HCT116 (cell line): ENCODE measurements at regions not wholly inside any gene's neighbourhood (a gene's known extent, or its start where the extent isn't known, plus 50 kb on each side); places are given as distances from the start of the nearest gene placed in this dataset.

Experiments
- ATAC-seq: fragments of 200-7000 bp; cut with Tn5 transposase; 2 replicates; pipeline ENCODE4 v1.9.1; 2020; ENCODE audit warnings: mild to moderate bottlenecking, moderate library complexity
- BruUV-seq: library from RNA; stranded (reverse); fragments of 400-500 nt; replicated peaks from 2 replicates; lab custom pipeline; 2021; lab: Mats Ljungman, UMichigan
- CTCF ChIA-PET: fragments of 300-600 bp; sonication (Branson Sonifier 250); formaldehyde crosslinking; loops from one replicate; lab custom pipeline; 2021; ENCODE audit warnings: antibody characterized with exemption; lab: Charles Lee
- POLR2A ChIA-PET: fragments of 300-600, 350-600 bp; sonication (Branson Sonifier 250); formaldehyde crosslinking; loops from one replicate; lab custom pipeline; 2021; ENCODE audit warnings: antibody characterized with exemption; lab: Charles Lee
- RAD21 ChIA-PET, 2 experiments: fragments of 300-600 bp; sonication (Branson Sonifier 250); formaldehyde crosslinking; loops; one replicate each; lab custom pipeline; 2023; ENCODE audit warnings: low total read pairs in 2 of 2; ENCODE audit not compliant: uncharacterized antibody in 2 of 2, unreplicated experiment in 2 of 2, low non-redundant PET in 1 of 2; lab: Charles Lee
- DNase-seq: peaks from one replicate; pipeline ENCODE4 v3.0.0-alpha.2; 2010; ENCODE audit warnings: low read depth, low spot score
- H2AFZ ChIP-seq: fragments of 200-600 bp; shearing (Covaris generic), sonication (generic); 2 replicates; pipeline ENCODE4 v1.6.1; 2017; ENCODE audit warnings: low read depth, mixed run types, mixed read lengths, antibody characterized with exemption, low read length; ENCODE audit not compliant: poor library complexity, severe bottlenecking
- H3K27ac ChIP-seq: 2 replicates; pipeline ENCODE4 v1.5.1; 2012; ENCODE audit warnings: low read depth, low read length
- H3K27me3 ChIP-seq: fragments of 200-600 bp; sonication (generic); 2 replicates; pipeline ENCODE4 v1.6.1; 2016; ENCODE audit warnings: mixed run types, low read length, mixed read lengths; ENCODE audit not compliant: insufficient read depth
- H3K36me3 ChIP-seq, 2 experiments: fragments of 200-500 bp in 1 of 2; fragments of 200-600 bp in 1 of 2; sonication (Bioruptor generic) in 1 of 2; sonication (generic) in 1 of 2; 2 replicates each; pipeline versions ENCODE4 v1.5.1 to v1.6.1; 2014 to 2016; ENCODE audit warnings: low read length in 2 of 2, inconsistent platforms in 1 of 2, mixed read lengths in 1 of 2, mixed run types in 1 of 2; ENCODE audit not compliant: insufficient read depth in 2 of 2, control insufficient read depth in 1 of 2
- H3K4me1 ChIP-seq, 2 experiments: fragments of 200-600 bp in 1 of 2; sonication (generic) in 1 of 2; 2 replicates each; pipeline versions ENCODE4 v1.5.1 to v1.6.1; 2012 to 2017; ENCODE audit warnings: low read length in 2 of 2, inconsistent platforms in 1 of 2, mild to moderate bottlenecking in 1 of 2, mixed read lengths in 1 of 2, mixed run types in 1 of 2, moderate library complexity in 1 of 2; ENCODE audit not compliant: insufficient read depth in 2 of 2, control insufficient read depth in 1 of 2
- H3K4me2 ChIP-seq: fragments of 200-600 bp; sonication (generic); 2 replicates; pipeline ENCODE4 v1.6.1; 2017; ENCODE audit warnings: mixed run types, low read length, mixed read lengths
- H3K4me3 ChIP-seq, 2 experiments: fragments of 200-600 bp in 1 of 2; sonication (generic) in 1 of 2; replicated peaks in 1 of 2; 2 replicates each; pipeline ENCODE4 v1.5.1; 2011 to 2016; ENCODE audit warnings: low read length in 2 of 2, control low read depth in 1 of 2, low read depth in 1 of 2, mild to moderate bottlenecking in 1 of 2, mixed read lengths in 1 of 2, mixed run types in 1 of 2
- H3K79me2 ChIP-seq: fragments of 200-600 bp; sonication (generic); 2 replicates; pipeline ENCODE4 v1.6.1; 2017; ENCODE audit warnings: mild to moderate bottlenecking, mixed run types, low read length, moderate library complexity, mixed read lengths; ENCODE audit not compliant: insufficient read depth
- H3K9ac ChIP-seq: fragments of 200-600 bp; sonication (generic); 2 replicates; pipeline ENCODE4 v1.6.1; 2016; ENCODE audit warnings: low read length, mixed read lengths
- H3K9me2 ChIP-seq: fragments of 200-600 bp; sonication (generic), shearing (Covaris generic); 2 replicates; pipeline ENCODE4 v1.6.1; 2017; ENCODE audit warnings: mixed run types, mild to moderate bottlenecking, moderate library complexity; ENCODE audit not compliant: insufficient read depth
- H3K9me3 ChIP-seq, 2 experiments: fragments of 200-500 bp in 1 of 2; fragments of 200-600 bp in 1 of 2; sonication (Bioruptor generic) in 1 of 2; sonication (generic) in 1 of 2; 2 replicates each; pipeline ENCODE4 v1.6.1; 2014 to 2017; ENCODE audit warnings: low read length in 2 of 2, mixed read lengths in 2 of 2, inconsistent platforms in 1 of 2, low read depth in 1 of 2, mild to moderate bottlenecking in 1 of 2, mixed run types in 1 of 2, moderate library complexity in 1 of 2; ENCODE audit not compliant: control insufficient read depth in 1 of 2, insufficient read depth in 1 of 2
- H4K20me1 ChIP-seq: fragments of 200-600 bp; sonication (generic), shearing (Covaris generic); 2 replicates; pipeline ENCODE4 v1.6.1; 2017; ENCODE audit warnings: mixed run types, mild to moderate bottlenecking, moderate library complexity; ENCODE audit not compliant: insufficient read depth
- CBX3 ChIP-seq: IDR thresholded peaks from 2 replicates; pipeline ENCODE4 v1.6.1; 2012; ENCODE audit warnings: low read depth
- ELF1 ChIP-seq: IDR thresholded peaks from 2 replicates; pipeline ENCODE4 v1.6.1; 2012; ENCODE audit warnings: low read depth, borderline replicate concordance
- EZH2phosphoT487 ChIP-seq: fragments of 200-600 bp; IDR thresholded peaks from 2 replicates; pipeline ENCODE4 v1.6.1; 2018; ENCODE audit warnings: antibody characterized with exemption, borderline replicate concordance
- FOSL1 ChIP-seq: IDR thresholded peaks from 2 replicates; pipeline ENCODE4 v1.6.1; 2012; ENCODE audit warnings: low read depth
- POLR2A ChIP-seq: IDR thresholded peaks from 2 replicates; pipeline ENCODE4 v1.7.0; 2011; ENCODE audit warnings: borderline replicate concordance; ENCODE audit not compliant: insufficient read depth, insufficient read length; ENCODE audit errors: extremely low read depth
- POLR2AphosphoS5 ChIP-seq: IDR thresholded peaks from 2 replicates; pipeline ENCODE4 v1.6.1; 2011; ENCODE audit warnings: mild to moderate bottlenecking, low read depth, low read length, moderate library complexity
- SRF ChIP-seq: IDR thresholded peaks from 2 replicates; pipeline ENCODE4 v1.6.1; 2012; ENCODE audit warnings: low read depth
- TCF7L2 ChIP-seq: IDR thresholded peaks from 2 replicates; pipeline ENCODE4 v1.7.0; 2011; ENCODE audit warnings: borderline replicate concordance, inconsistent platforms; ENCODE audit not compliant: insufficient read depth, insufficient read length; ENCODE audit errors: extremely low read depth
- ZFX ChIP-seq: fragments of 450-650 bp; IDR thresholded peaks from 2 replicates; pipeline ENCODE4 v1.6.1; 2017
- ZNF274 ChIP-seq: fragments of 200-500 bp; sonication (Bioruptor generic); IDR thresholded peaks from 2 replicates; pipeline ENCODE4 v1.6.1; 2014; ENCODE audit warnings: mild to moderate bottlenecking, low read depth, low read length, inconsistent platforms
- intact Hi-C: fragments of 100-400 bp; cut with micrococcal nuclease; formaldehyde crosslinking; loops from 2 replicates; pipeline ENCODE4 v1.10.0; 2022
- TF ChIP-seq, protein P1 (sequence below): IDR thresholded peaks from 2 replicates; pipeline ENCODE4 v1.6.1; 2012
- TF ChIP-seq, protein P2 (sequence below): IDR thresholded peaks from 2 replicates; pipeline ENCODE4 v1.6.1; 2012; ENCODE audit warnings: low read depth
- TF ChIP-seq, protein P3 (sequence below): IDR thresholded peaks from 2 replicates; pipeline ENCODE4 v1.6.1; 2012

DNA sequence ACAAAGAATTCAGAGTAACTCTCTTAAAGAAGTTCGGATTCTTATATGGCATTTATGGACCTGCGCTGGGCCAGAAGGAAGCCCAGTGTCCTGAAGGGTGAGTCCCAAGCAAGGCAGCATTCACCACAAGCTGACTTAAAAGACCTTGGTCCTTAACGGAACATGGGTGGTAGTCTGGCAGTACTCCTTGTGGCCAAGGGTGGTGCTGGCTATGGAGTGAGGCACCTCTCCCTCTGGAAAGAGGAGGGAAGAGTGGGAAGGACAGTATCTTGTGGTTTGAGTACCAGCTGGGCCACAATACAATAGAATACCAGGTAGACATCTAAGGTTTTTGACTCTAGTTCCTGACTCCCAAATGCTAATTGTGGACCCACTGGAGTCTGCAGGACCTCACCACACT lies 425.7 kb upstream of the CYLC2 start:
- H3K27ac ChIP-seq: no peak overlapping the region
- peaks cover 4 to 23% of the 10 kb centered on the region in 2 experiments; a peak in 3 of 4 replicates for H3K9me3 ChIP-seq
- no peaks in the 10 kb centered on the region for H3K4me1 ChIP-seq
- no peaks in the 10 kb centered on the region for H3K9me2 ChIP-seq
- POLR2A ChIA-PET: no interaction called here
- ATAC-seq (no peak), DNase-seq (no peak)
- intact Hi-C loops: no loop called here
- no TSS peak for BruUV-seq
- RAD21 ChIA-PET: no interaction called here
- no peaks in the 10 kb centered on the region for H3K36me3 ChIP-seq
- H3K4me3 ChIP-seq: no peak overlapping the region
- H3K9ac ChIP-seq: no peak overlapping the region
- H2AFZ ChIP-seq: no peak overlapping the region
- H3K27me3 ChIP-seq: no peaks in the 10 kb centered on the region
- H4K20me1 ChIP-seq: no peaks in the 10 kb centered on the region
- TF ChIP-seq TCF7L2: no peak
- TF ChIP-seq, protein P1, sequence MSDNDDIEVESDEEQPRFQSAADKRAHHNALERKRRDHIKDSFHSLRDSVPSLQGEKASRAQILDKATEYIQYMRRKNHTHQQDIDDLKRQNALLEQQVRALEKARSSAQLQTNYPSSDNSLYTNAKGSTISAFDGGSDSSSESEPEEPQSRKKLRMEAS: no peak
- CTCF ChIA-PET: no interaction called here
- no peaks in the 10 kb centered on the region for H3K79me2 ChIP-seq
- H3K4me2 ChIP-seq: no peak overlapping the region

DNA sequence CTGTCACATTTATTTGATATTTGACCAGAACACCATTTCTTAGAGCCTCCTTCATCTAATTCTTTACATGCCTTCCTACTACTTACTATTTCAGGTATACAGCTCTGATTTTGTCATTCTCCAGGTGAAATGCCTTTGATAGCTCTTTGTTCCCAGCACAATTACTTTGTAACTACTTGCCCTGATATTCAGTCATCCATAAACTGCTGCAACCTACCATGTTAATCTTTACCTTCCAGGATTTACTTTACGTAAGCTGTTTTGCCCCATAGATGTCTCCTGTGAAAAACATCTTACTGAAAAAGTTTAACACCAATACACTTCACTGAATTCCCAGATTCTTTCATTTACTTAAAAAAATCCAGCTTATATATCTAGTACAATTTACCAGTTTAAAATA lies 443.8 kb upstream of the CYLC2 start:
- BruUV-seq: no TSS peak
- Histone ChIP-seq H3K4me1 (no peaks in the 10 kb centered on the region), H3K27me3 (no peaks in the 10 kb centered on the region), H3K9me3 (peaks cover 12 to 21% of the 10 kb centered on the region in 2 experiments; a peak in 2 of 4 replicates), H3K4me2 (no peak overlapping the region), H4K20me1 (no peaks in the 10 kb centered on the region), H3K9me2 (no peaks in the 10 kb centered on the region), H3K79me2 (no peaks in the 10 kb centered on the region), H3K27ac (no peak overlapping the region), H3K9ac (no peak overlapping the region), H2AFZ (no peak overlapping the region), H3K36me3 (no peaks in the 10 kb centered on the region), H3K4me3 (no peak overlapping the region)
- ChIA-PET RAD21 (no interaction called here), POLR2A (no interaction called here), CTCF (no interaction called here)
- TF ChIP-seq FOSL1 (no peak), TCF7L2 (no peak), POLR2A (no peak), ZNF274 (no peak), ELF1 (no peak), CBX3 (no peak), ZFX (no peak), EZH2phosphoT487 (no peak), SRF (no peak), POLR2AphosphoS5 (no peak)
- TF ChIP-seq, protein P2, sequence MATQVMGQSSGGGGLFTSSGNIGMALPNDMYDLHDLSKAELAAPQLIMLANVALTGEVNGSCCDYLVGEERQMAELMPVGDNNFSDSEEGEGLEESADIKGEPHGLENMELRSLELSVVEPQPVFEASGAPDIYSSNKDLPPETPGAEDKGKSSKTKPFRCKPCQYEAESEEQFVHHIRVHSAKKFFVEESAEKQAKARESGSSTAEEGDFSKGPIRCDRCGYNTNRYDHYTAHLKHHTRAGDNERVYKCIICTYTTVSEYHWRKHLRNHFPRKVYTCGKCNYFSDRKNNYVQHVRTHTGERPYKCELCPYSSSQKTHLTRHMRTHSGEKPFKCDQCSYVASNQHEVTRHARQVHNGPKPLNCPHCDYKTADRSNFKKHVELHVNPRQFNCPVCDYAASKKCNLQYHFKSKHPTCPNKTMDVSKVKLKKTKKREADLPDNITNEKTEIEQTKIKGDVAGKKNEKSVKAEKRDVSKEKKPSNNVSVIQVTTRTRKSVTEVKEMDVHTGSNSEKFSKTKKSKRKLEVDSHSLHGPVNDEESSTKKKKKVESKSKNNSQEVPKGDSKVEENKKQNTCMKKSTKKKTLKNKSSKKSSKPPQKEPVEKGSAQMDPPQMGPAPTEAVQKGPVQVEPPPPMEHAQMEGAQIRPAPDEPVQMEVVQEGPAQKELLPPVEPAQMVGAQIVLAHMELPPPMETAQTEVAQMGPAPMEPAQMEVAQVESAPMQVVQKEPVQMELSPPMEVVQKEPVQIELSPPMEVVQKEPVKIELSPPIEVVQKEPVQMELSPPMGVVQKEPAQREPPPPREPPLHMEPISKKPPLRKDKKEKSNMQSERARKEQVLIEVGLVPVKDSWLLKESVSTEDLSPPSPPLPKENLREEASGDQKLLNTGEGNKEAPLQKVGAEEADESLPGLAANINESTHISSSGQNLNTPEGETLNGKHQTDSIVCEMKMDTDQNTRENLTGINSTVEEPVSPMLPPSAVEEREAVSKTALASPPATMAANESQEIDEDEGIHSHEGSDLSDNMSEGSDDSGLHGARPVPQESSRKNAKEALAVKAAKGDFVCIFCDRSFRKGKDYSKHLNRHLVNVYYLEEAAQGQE: no peak
- TF ChIP-seq, protein P3, sequence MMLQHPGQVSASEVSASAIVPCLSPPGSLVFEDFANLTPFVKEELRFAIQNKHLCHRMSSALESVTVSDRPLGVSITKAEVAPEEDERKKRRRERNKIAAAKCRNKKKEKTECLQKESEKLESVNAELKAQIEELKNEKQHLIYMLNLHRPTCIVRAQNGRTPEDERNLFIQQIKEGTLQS: no peak
- TF ChIP-seq, protein P1: no peak
- ATAC-seq (no peak), DNase-seq (no peak)
- intact Hi-C loops: no loop called here
